PFSK-1 (cell line): ENCODE measurements at regions not wholly inside any gene's neighbourhood (a gene's known extent, or its start where the extent isn't known, plus 50 kb on each side); places are given as distances from the start of the nearest gene placed in this dataset.

Experiments
- FOXP2 ChIP-seq: optimal IDR thresholded peaks from 2 replicates; pipeline ENCODE3; 2011; ENCODE audit warnings: borderline replicate concordance, control low read depth, inconsistent platforms; ENCODE audit not compliant: insufficient read depth; ENCODE audit errors: extremely low read length, extremely low read depth
- POLR2AphosphoS5 ChIP-seq: IDR thresholded peaks from 2 replicates; pipeline ENCODE4 v1.6.1; 2012; ENCODE audit warnings: low read depth, mild to moderate bottlenecking, control low read depth, low read length, moderate library complexity
- REST ChIP-seq, 2 experiments: IDR thresholded peaks; 2 replicates each; pipeline versions ENCODE4 v1.6.1 to v1.8.0; 2011 to 2012; ENCODE audit warnings: low read depth in 2 of 2, low read length in 2 of 2, control low read depth in 1 of 2, inconsistent platforms in 1 of 2, mild to moderate bottlenecking in 1 of 2, moderate library complexity in 1 of 2; ENCODE audit not compliant: insufficient read depth in 1 of 2
- SIN3A ChIP-seq: IDR thresholded peaks from 2 replicates; pipeline ENCODE4 v1.6.1; 2012; ENCODE audit warnings: mild to moderate bottlenecking, low read length, moderate library complexity, borderline replicate concordance; ENCODE audit not compliant: insufficient read depth
- TAF1 ChIP-seq: IDR thresholded peaks from 2 replicates; pipeline ENCODE4 v1.6.1; 2012; ENCODE audit warnings: low read length, control low read depth, borderline replicate concordance; ENCODE audit not compliant: insufficient read depth

- TF ChIP-seq TAF1 (no peak), SIN3A (no peak), POLR2AphosphoS5 (no peak), FOXP2 (no peak), REST (IDR thresholded peaks at IDR 0.05; ENCODE audit: insufficient read depth in 1 of 2, low read depth in 2 of 2, low read length in 2 of 2) (no peak)
These were observed 131.9 kb upstream of the KLF4 start for GRCh38 chr9:107621436-107621835.

GRCh38 chr9:107620801-107621200 is 131.2 kb upstream of the KLF4 start:
- TF ChIP-seq TAF1 (no peak), SIN3A (no peak), FOXP2 (no peak), REST (IDR thresholded peaks at IDR 0.05; ENCODE audit: insufficient read depth in 1 of 2, low read depth in 2 of 2, low read length in 2 of 2) (no peak), POLR2AphosphoS5 (no peak)

GRCh38 chr9:107620236-107620635 is 130.7 kb upstream of the KLF4 start:
- TF ChIP-seq REST (IDR thresholded peaks at IDR 0.05; ENCODE audit: insufficient read depth in 1 of 2, low read depth in 2 of 2, low read length in 2 of 2), result no peak

GRCh38 chr9:107615321-107615720 is 125.8 kb upstream of the KLF4 start:
- no peak for TF ChIP-seq SIN3A
- no peak for TF ChIP-seq TAF1
- TF ChIP-seq REST (IDR thresholded peaks at IDR 0.05; ENCODE audit: insufficient read depth in 1 of 2, low read depth in 2 of 2, low read length in 2 of 2), result no peak
- no peak for TF ChIP-seq POLR2AphosphoS5
- TF ChIP-seq FOXP2, result no peak

GRCh38 chr9:107614765-107615164 is 125.2 kb upstream of the KLF4 start:
- TF ChIP-seq REST (IDR thresholded peaks at IDR 0.05; ENCODE audit: insufficient read depth in 1 of 2, low read depth in 2 of 2, low read length in 2 of 2) (no peak), SIN3A (no peak), POLR2AphosphoS5 (no peak), TAF1 (no peak), FOXP2 (no peak)
